Hepatocyte (in vitro differentiated cells): ENCODE measurements at regions not wholly inside any gene's neighbourhood (a gene's known extent, or its start where the extent isn't known, plus 50 kb on each side); places are given as distances from the start of the nearest gene placed in this dataset.

ENCODE experiments used
- DNase-seq: peaks from one replicate; pipeline ENCODE4 v3.0.0-alpha.2; 2016; ENCODE audit warnings: low spot score
- H2AFZ ChIP-seq: fragments of 200-600 bp; sonication (generic); 2 replicates; pipeline ENCODE4 v1.6.0; 2016; ENCODE audit warnings: antibody characterized with exemption, mild to moderate bottlenecking
- H3K27ac ChIP-seq: fragments of 200-600 bp; sonication (generic); 2 replicates; pipeline ENCODE4 v1.5.1; 2016; ENCODE audit warnings: mild to moderate bottlenecking
- H3K27me3 ChIP-seq: fragments of 200-600 bp; sonication (generic); 2 replicates; pipeline ENCODE4 v1.6.1; 2016
- H3K36me3 ChIP-seq: fragments of 200-600 bp; sonication (generic); replicated peaks from 2 replicates; pipeline ENCODE4 v1.5.1; 2016; ENCODE audit warnings: low read depth; ENCODE audit not compliant: insufficient read depth
- H3K4me1 ChIP-seq: fragments of 200-600 bp; sonication (generic); 2 replicates; pipeline ENCODE4 v1.5.1; 2016; ENCODE audit warnings: mild to moderate bottlenecking, moderate library complexity; ENCODE audit not compliant: insufficient read depth
- H3K4me2 ChIP-seq: fragments of 200-600 bp; sonication (generic); 2 replicates; pipeline ENCODE4 v1.6.0; 2016
- H3K4me3 ChIP-seq: fragments of 200-600 bp; sonication (generic); 2 replicates; pipeline ENCODE4 v1.5.1; 2016; ENCODE audit warnings: mild to moderate bottlenecking
- H3K79me2 ChIP-seq: fragments of 200-600 bp; sonication (generic); 2 replicates; pipeline ENCODE4 v1.6.0; 2017; ENCODE audit warnings: mild to moderate bottlenecking
- H3K9me2 ChIP-seq: fragments of 200-600 bp; sonication (generic); replicated peaks from 2 replicates; pipeline ENCODE4 v1.6.0; 2017; ENCODE audit warnings: mild to moderate bottlenecking; ENCODE audit not compliant: insufficient read depth
- H3K9me3 ChIP-seq: fragments of 200-600 bp; sonication (generic); 2 replicates; pipeline ENCODE4 v1.5.1; 2016; ENCODE audit warnings: low read depth, mild to moderate bottlenecking
- H4K20me1 ChIP-seq: fragments of 200-600 bp; sonication (generic); 2 replicates; pipeline ENCODE4 v1.6.0; 2016; ENCODE audit warnings: mild to moderate bottlenecking; ENCODE audit not compliant: insufficient read depth, poor library complexity, severe bottlenecking
- CTCF ChIP-seq: fragments of 200-600 bp; sonication (generic); IDR thresholded peaks from 2 replicates; pipeline ENCODE4 v1.5.1; 2016; ENCODE audit warnings: antibody characterized with exemption, mild to moderate bottlenecking; ENCODE audit not compliant: poor library complexity
- EZH2 ChIP-seq: fragments of 200-600 bp; sonication (generic); IDR thresholded peaks from 2 replicates; pipeline ENCODE4 v1.6.1; 2016; ENCODE audit warnings: antibody characterized with exemption, mild to moderate bottlenecking, borderline replicate concordance
- EZH2phosphoT487 ChIP-seq: fragments of 200-600 bp; sonication (generic); IDR thresholded peaks from one replicate; pipeline ENCODE4 v1.6.1; 2018; ENCODE audit warnings: antibody characterized with exemption, mild to moderate bottlenecking, low read depth, moderate library complexity; ENCODE audit not compliant: unreplicated experiment, severe bottlenecking
- WGBS: methylation state at CpG from one replicate; pipeline ENCODE4 v1.1.6; 2016; ENCODE audit warnings: low lambda C conversion rate; ENCODE audit errors: missing lambda C conversion rate; 5-methylcytosine and 5-hydroxymethylcytosine counted together

GRCh38 chr22:47543447-47543846 lies 781.0 kb downstream of the TBC1D22A start:
- no peak overlapping the region for H2AFZ ChIP-seq
- no peaks in the 10 kb centered on the region for H3K79me2 ChIP-seq
- DNase-seq = no peak
- H3K4me2 ChIP-seq = no peak overlapping the region
- no peak for TF ChIP-seq EZH2phosphoT487
- TF ChIP-seq CTCF = no peak
- TF ChIP-seq EZH2 = no peak
- no peaks in the 10 kb centered on the region for H3K9me2 ChIP-seq
- H3K4me3 ChIP-seq = no peak overlapping the region
- H3K4me1 ChIP-seq = no peaks in the 10 kb centered on the region
- no peak overlapping the region for H3K27ac ChIP-seq
- no peaks in the 10 kb centered on the region for H3K36me3 ChIP-seq
- no peaks in the 10 kb centered on the region for H3K9me3 ChIP-seq
- 84% methylated on average over 9 of the region's 9 CpGs for WGBS
- no peaks in the 10 kb centered on the region for H4K20me1 ChIP-seq
- no peaks in the 10 kb centered on the region for H3K27me3 ChIP-seq

DNA sequence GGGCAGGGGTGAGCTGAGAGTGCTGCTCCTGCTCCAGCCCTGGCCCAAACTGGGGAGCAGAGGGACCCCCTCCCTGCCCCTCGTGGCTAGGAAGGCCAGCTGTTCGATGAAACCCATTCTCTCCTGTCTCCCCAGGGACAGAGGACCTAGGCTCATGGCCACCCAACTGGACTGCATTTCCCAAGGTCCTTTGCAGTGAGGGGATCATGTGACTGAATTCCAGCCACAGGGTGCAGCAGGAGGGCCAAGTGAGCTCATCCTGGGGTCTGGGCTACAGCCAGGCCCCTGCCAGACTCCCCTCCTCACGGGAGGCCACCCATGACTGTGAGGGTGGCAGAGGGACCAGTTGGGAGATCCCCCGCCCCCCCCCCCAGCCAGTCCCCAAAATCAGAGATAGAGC lies 777.6 kb downstream of the TBC1D22A start:
- Histone ChIP-seq H3K4me1 (no peaks in the 10 kb centered on the region), H3K27me3 (no peaks in the 10 kb centered on the region), H4K20me1 (no peaks in the 10 kb centered on the region), H3K79me2 (no peaks in the 10 kb centered on the region), H3K9me3 (no peaks in the 10 kb centered on the region), H3K4me3 (no peak overlapping the region), H2AFZ (no peak overlapping the region), H3K9me2 (no peaks in the 10 kb centered on the region), H3K36me3 (no peaks in the 10 kb centered on the region), H3K27ac (no peak overlapping the region), H3K4me2 (no peak overlapping the region)
- no peak for TF ChIP-seq EZH2
- no peak for DNase-seq
- WGBS = 47% methylated on average over 4 of the region's 4 CpGs

DNA sequence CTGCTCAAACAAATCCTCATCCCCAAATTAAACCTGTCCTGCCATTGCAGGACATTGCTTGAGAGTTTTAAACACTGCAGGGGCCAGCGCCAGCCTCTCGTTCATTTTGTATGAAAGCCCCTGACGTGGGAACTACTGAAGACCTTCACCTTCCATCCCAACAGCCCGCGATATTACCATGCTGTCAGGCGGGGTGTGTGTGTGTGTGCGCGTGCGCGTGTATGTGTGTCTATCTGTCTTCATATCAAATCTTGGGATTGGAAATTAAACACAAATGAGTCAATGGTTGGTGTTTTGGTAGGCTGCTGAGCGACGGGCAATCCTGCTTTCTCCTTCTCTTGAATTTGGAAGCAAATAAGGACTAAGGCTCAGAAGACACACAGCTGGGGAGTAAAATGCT lies 776.9 kb downstream of the TBC1D22A start:
- H3K4me1 ChIP-seq = no peaks in the 10 kb centered on the region
- no peak overlapping the region for H3K4me3 ChIP-seq
- no peak for TF ChIP-seq EZH2phosphoT487
- TF ChIP-seq EZH2 = no peak
- TF ChIP-seq CTCF = no peak
- no peaks in the 10 kb centered on the region for H3K79me2 ChIP-seq
- no peak overlapping the region for H3K4me2 ChIP-seq
- H3K27ac ChIP-seq = no peak overlapping the region
- H3K9me2 ChIP-seq = no peaks in the 10 kb centered on the region
- 82% methylated on average over 12 of the region's 12 CpGs for WGBS
- H3K36me3 ChIP-seq = no peaks in the 10 kb centered on the region
- no peak for DNase-seq
- H3K27me3 ChIP-seq = no peaks in the 10 kb centered on the region
- no peaks in the 10 kb centered on the region for H3K9me3 ChIP-seq
- no peaks in the 10 kb centered on the region for H4K20me1 ChIP-seq
- H2AFZ ChIP-seq = no peak overlapping the region

DNA sequence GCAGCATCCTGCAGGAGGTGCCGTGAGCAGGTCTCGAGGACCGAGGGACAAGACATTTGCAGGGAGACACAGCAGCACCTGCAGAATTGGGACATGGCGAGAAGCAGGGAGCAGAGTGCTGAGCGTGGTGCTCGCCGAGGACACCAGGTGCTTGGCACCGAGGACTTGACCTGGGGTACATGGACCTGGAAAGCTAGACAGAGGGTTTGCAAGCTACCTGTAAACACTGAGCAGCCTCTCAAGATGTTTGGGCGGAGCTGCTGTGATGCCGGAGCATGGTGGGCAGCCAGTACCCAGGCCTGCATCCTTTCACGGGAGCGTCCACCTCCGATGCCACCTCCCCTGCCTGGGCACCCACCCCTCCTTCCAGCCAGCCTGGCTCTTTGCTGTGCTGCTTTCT lies 773.2 kb downstream of the TBC1D22A start:
- Histone ChIP-seq H3K9me3 (no peaks in the 10 kb centered on the region), H2AFZ (no peak overlapping the region), H3K79me2 (no peaks in the 10 kb centered on the region), H3K27ac (no peak overlapping the region), H3K9me2 (no peaks in the 10 kb centered on the region), H3K27me3 (no peaks in the 10 kb centered on the region), H3K4me2 (no peak overlapping the region), H3K4me1 (no peaks in the 10 kb centered on the region), H3K4me3 (no peak overlapping the region), H4K20me1 (no peaks in the 10 kb centered on the region), H3K36me3 (no peaks in the 10 kb centered on the region)
- no peak for DNase-seq
- TF ChIP-seq EZH2 (no peak), CTCF (no peak), EZH2phosphoT487 (no peak)
- WGBS = 91% methylated on average over 13 of the region's 13 CpGs
